Upper lobe of right lung (tissue), 1 donor: ENCODE measurements at regions not wholly inside any gene's neighbourhood (a gene's known extent, or its start where the extent isn't known, plus 50 kb on each side); places are given as distances from the start of the nearest gene placed in this dataset.

Experiments used
- ATAC-seq: fragments of 200-7000 bp; cut with Tn5 transposase; one replicate; pipeline ENCODE4 v1.9.1; 2020; ENCODE audit warnings: mild to moderate bottlenecking, moderate library complexity
- DNase-seq: peaks from one replicate; pipeline ENCODE4 v3.0.0-alpha.2; 2020
- H3K27ac ChIP-seq: fragments of 200-600 bp; one replicate; pipeline ENCODE4 v1.8.0; 2022
- H3K27me3 ChIP-seq: fragments of 200-600 bp; one replicate; pipeline ENCODE4 v1.8.0; 2022; ENCODE audit warnings: mild to moderate bottlenecking
- H3K36me3 ChIP-seq: fragments of 200-600 bp; one replicate; pipeline ENCODE4 v1.8.0; 2022
- H3K4me1 ChIP-seq: fragments of 200-600 bp; one replicate; pipeline ENCODE4 v1.8.0; 2022
- H3K4me3 ChIP-seq: fragments of 200-600 bp; one replicate; pipeline ENCODE4 v1.8.0; 2022; ENCODE audit warnings: mild to moderate bottlenecking
- H3K9me3 ChIP-seq: fragments of 200-600 bp; one replicate; pipeline ENCODE4 v1.8.0; 2022
- CTCF ChIP-seq: fragments of 200-600 bp; IDR thresholded peaks from one replicate; pipeline ENCODE4 v1.8.0; 2022; ENCODE audit warnings: antibody characterized with exemption
- intact Hi-C: fragments of 100-400 bp; cut with DNase I; formaldehyde crosslinking; loops from one replicate; pipeline ENCODE4 v1.11.0; 2022
- donor health status: DM: no; HTN: yes; CAD: no; lungs with severe emphysema.

DNA sequence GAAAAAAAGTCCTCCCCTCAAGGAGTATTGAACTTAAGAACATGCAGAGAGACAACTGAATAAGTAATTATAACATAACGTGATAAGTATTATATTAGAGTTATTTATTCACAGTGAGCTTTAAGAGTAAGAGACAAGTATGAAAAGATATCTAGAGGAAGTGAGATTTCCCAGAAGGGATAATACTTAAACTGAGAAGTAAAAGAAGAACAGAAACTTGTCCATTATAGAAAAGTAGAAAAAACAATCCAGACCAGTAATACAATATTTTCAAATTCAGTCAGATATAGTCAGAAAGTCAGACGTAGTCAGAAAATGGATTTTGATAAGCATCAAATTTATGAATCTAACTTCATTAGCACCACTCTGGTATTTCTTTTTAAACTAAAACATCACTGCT, 613.0 kb upstream of the CCNG1 start:
- TF ChIP-seq CTCF, result no peak
- no peaks in the 10 kb centered on the region for H3K9me3 ChIP-seq
- no peak for ATAC-seq
- DNase-seq, result no peak
- H3K27me3 ChIP-seq, result no peaks in the 10 kb centered on the region
- no peaks in the 10 kb centered on the region for H3K4me1 ChIP-seq
- H3K4me3 ChIP-seq, result no peak overlapping the region
- intact Hi-C loops, result no loop called here
- H3K27ac ChIP-seq, result no peak overlapping the region
- H3K36me3 ChIP-seq, result no peaks in the 10 kb centered on the region

DNA sequence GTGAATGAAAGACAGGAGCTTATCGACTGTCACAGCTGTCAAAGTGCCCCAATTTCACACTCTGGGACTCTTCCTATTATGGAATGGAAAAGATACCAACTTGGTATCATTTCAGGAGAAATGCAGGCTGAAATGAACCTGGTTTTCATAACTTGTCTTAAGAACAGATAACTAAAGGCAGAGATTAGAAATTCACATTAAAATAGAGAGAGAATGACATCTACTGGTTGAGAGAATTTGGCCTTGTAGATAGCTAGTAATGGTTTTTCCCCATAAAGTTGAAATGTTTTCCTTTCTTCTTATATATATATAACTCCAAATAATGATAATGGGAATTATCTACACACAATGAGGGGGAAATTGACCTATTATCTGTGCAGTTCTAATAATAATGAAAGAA, 600.2 kb upstream of the CCNG1 start:
- H3K4me3 ChIP-seq, result no peak overlapping the region
- DNase-seq (no peak), ATAC-seq (no peak)
- no peak overlapping the region for H3K27ac ChIP-seq
- TF ChIP-seq CTCF, result no peak
- no peaks in the 10 kb centered on the region for H3K27me3 ChIP-seq
- intact Hi-C loops, result no loop called here
- H3K9me3 ChIP-seq, result no peaks in the 10 kb centered on the region
- H3K4me1 ChIP-seq, result no peaks in the 10 kb centered on the region
- H3K36me3 ChIP-seq, result no peaks in the 10 kb centered on the region

- Histone ChIP-seq H3K4me3 (no peak overlapping the region), H3K36me3 (no peaks in the 10 kb centered on the region), H3K27ac (no peak overlapping the region), H3K9me3 (no peaks in the 10 kb centered on the region), H3K4me1 (no peaks in the 10 kb centered on the region), H3K27me3 (no peaks in the 10 kb centered on the region)
- ATAC-seq (no peak), DNase-seq (no peak)
- no peak for TF ChIP-seq CTCF
- intact Hi-C loops, result no loop called here
These were observed 594.7 kb upstream of the CCNG1 start for GRCh38 chr5:162842727-162843126.

DNA sequence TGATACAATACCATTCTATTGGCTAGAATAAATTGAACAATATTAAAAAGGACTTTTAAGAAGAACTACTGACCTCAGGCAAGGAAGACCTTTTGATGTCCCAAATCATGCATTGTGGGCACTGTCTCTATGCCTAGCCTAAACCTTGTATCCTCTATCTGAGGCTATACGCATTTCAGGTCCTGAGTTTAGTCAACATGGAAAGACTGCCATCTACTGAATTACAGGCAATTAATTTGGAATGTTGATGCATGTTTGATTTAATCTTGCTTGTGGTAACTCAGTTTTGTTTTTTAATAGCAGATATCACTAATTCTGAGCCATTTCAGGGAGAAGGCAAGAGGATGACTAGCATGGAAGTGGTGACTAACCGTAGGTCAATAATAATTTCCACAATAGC, 585.3 kb upstream of the CCNG1 start:
- Histone ChIP-seq H3K4me3 (no peak overlapping the region), H3K4me1 (no peaks in the 10 kb centered on the region), H3K27ac (no peak overlapping the region), H3K9me3 (no peaks in the 10 kb centered on the region), H3K36me3 (no peaks in the 10 kb centered on the region), H3K27me3 (no peaks in the 10 kb centered on the region)
- intact Hi-C loops, result no loop called here
- no peak for TF ChIP-seq CTCF
- ATAC-seq, result no peak
- no peak for DNase-seq

DNA sequence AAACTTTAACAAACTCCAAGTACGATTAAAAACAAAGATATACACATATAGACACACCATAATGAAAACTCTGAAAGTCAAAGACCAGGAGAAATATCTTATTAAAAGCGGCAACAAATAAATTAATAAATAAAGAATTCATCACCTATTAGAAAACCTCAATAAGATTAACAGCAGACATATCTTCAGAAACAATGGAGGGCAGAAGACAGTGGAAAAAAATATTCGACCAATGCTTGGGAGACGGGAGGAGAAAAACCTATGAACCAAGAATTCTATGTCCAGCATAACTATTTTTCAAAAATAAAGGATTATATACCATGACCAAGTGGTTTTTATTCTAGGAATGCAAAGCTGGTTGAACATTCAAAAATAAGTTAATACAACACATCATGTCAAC, 578.6 kb upstream of the CCNG1 start:
- Histone ChIP-seq H3K9me3 (peaks cover 17% of the 10 kb centered on the region), H3K4me3 (no peak overlapping the region), H3K36me3 (no peaks in the 10 kb centered on the region), H3K4me1 (no peaks in the 10 kb centered on the region), H3K27ac (no peak overlapping the region), H3K27me3 (no peaks in the 10 kb centered on the region)
- TF ChIP-seq CTCF, result no peak
- intact Hi-C loops, result no loop called here
- ATAC-seq, result no peak
- DNase-seq, result no peak

DNA sequence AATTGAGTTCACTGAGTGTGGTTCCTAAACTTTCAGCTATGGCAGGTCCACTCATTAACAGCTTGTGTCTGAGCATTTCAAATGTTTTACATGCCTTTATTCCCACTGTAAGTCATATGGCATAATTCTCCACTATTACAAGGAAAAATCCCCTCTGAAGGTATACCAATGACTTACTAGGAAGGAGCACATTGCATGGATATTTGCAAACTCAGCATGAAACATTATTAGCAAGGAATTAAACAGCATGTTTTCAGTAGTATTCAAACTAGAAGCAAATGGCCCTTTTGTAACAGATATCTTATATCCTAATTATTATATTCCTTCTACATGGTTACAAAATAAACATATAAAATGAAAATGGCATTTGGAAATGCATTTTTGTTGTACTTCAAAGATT, 566.4 kb upstream of the CCNG1 start:
- no peaks in the 10 kb centered on the region for H3K27me3 ChIP-seq
- no peaks in the 10 kb centered on the region for H3K36me3 ChIP-seq
- DNase-seq (no peak), ATAC-seq (no peak)
- intact Hi-C loops, result no loop called here
- no peaks in the 10 kb centered on the region for H3K9me3 ChIP-seq
- TF ChIP-seq CTCF, result no peak
- no peak overlapping the region for H3K4me3 ChIP-seq
- no peak overlapping the region for H3K27ac ChIP-seq
- H3K4me1 ChIP-seq, result no peaks in the 10 kb centered on the region
